Astrocyte (in vitro differentiated cells and primary cell): ENCODE measurements at regions not wholly inside any gene's neighbourhood (a gene's known extent, or its start where the extent isn't known, plus 50 kb on each side); places are given as distances from the start of the nearest gene placed in this dataset.

Experiments used
- DNase-seq: peaks from one replicate; pipeline ENCODE4 v3.0.0-alpha.2; 2010; ENCODE audit warnings: low read depth
- FAIRE-seq: peaks from 2 replicates; lab custom pipeline; 2011; peaks lifted over from hg19 to GRCh38; lab: Jason Lieb, UNC
- H2AFZ ChIP-seq: 2 replicates; pipeline ENCODE4 v1.6.0; 2012; ENCODE audit warnings: low read depth, low read length, inconsistent platforms
- H3K27ac ChIP-seq: 2 replicates; pipeline ENCODE4 v1.5.1; 2011; ENCODE audit warnings: low read depth, low read length, inconsistent platforms
- H3K27me3 ChIP-seq: 2 replicates; pipeline ENCODE4 v1.6.0; 2011; ENCODE audit warnings: low read length, inconsistent platforms; ENCODE audit not compliant: insufficient read depth
- H3K36me3 ChIP-seq: 2 replicates; pipeline ENCODE4 v1.5.1; 2011; ENCODE audit warnings: low read length, inconsistent platforms; ENCODE audit not compliant: insufficient read depth
- H3K4me1 ChIP-seq: 2 replicates; pipeline ENCODE4 v1.5.1; 2011; ENCODE audit warnings: low read length, inconsistent platforms; ENCODE audit not compliant: insufficient read depth
- H3K4me2 ChIP-seq: 2 replicates; pipeline ENCODE4 v1.6.0; 2012; ENCODE audit warnings: low read length, inconsistent platforms
- H3K4me3 ChIP-seq: 2 replicates; pipeline ENCODE4 v1.5.1; 2011; ENCODE audit warnings: low read depth, mild to moderate bottlenecking, low read length, inconsistent platforms; ENCODE audit not compliant: insufficient read depth
- H3K79me2 ChIP-seq: 2 replicates; pipeline ENCODE4 v1.6.0; 2012; ENCODE audit warnings: mild to moderate bottlenecking, low read length, inconsistent platforms; ENCODE audit not compliant: insufficient read depth
- H3K9ac ChIP-seq: 2 replicates; pipeline ENCODE4 v1.6.0; 2012; ENCODE audit warnings: mild to moderate bottlenecking, low read length, inconsistent platforms
- H3K9me3 ChIP-seq: 2 replicates; pipeline ENCODE4 v1.5.1; 2012; ENCODE audit warnings: low read depth, mild to moderate bottlenecking, low read length, inconsistent platforms; ENCODE audit not compliant: insufficient read depth
- H4K20me1 ChIP-seq: 2 replicates; pipeline ENCODE4 v1.6.0; 2012; ENCODE audit warnings: low read length, inconsistent platforms; ENCODE audit not compliant: insufficient read depth
- H3K27ac Mint-ChIP-seq: one replicate; pipeline ENCODE4 v1.8.0; 2021; ENCODE audit warnings: mild to moderate bottlenecking, mixed read lengths; ENCODE audit not compliant: unreplicated experiment
- H3K27me3 Mint-ChIP-seq: one replicate; pipeline ENCODE4 v1.8.0; 2021; ENCODE audit warnings: low read depth, mixed read lengths; ENCODE audit not compliant: unreplicated experiment
- H3K36me3 Mint-ChIP-seq: one replicate; pipeline ENCODE4 v1.8.0; 2021; ENCODE audit warnings: low read depth, mixed read lengths; ENCODE audit not compliant: unreplicated experiment
- H3K4me1 Mint-ChIP-seq: one replicate; pipeline ENCODE4 v1.8.0; 2021; ENCODE audit warnings: low read depth, mixed read lengths; ENCODE audit not compliant: unreplicated experiment
- H3K4me3 Mint-ChIP-seq: one replicate; pipeline ENCODE4 v1.8.0; 2021; ENCODE audit warnings: mild to moderate bottlenecking, moderate library complexity, mixed read lengths; ENCODE audit not compliant: unreplicated experiment
- H3K9me3 Mint-ChIP-seq: one replicate; pipeline ENCODE4 v1.8.0; 2021; ENCODE audit warnings: mild to moderate bottlenecking, mixed read lengths; ENCODE audit not compliant: unreplicated experiment
- CTCF ChIP-seq: IDR thresholded peaks from 2 replicates; pipeline ENCODE4 v1.5.1; 2011; ENCODE audit warnings: low read depth, mild to moderate bottlenecking, inconsistent platforms, low read length, moderate library complexity; ENCODE audit not compliant: insufficient read depth
- EZH2 ChIP-seq: IDR thresholded peaks from 2 replicates; pipeline ENCODE4 v1.6.1; 2012; ENCODE audit warnings: mild to moderate bottlenecking, low read length, inconsistent platforms; ENCODE audit not compliant: insufficient read depth

DNA sequence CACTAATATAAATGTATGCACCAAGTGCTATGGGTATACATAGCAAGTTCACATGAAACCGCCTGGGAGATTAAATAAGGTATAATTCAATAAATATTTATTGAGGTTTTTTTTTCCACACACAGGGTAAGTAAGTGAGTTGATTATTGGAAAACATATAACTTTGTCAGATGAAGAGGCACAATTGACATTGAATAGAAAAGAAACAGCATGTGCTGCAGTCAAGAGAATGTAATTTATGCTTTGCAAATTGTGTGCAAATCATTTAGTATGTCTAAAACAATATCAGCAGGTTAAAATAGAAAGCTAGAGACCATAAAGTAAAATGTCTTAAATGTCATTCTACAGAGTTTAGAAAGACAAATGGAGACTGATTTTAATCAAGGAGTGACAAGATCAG, 560.0 kb downstream of the AMY1C start:
- Histone ChIP-seq H3K4me2 (no peak overlapping the region), H3K27me3 (no peaks in the 10 kb centered on the region), H4K20me1 (no peaks in the 10 kb centered on the region), H3K4me1 (no peaks in the 10 kb centered on the region), H2AFZ (no peak overlapping the region), H3K9me3 (no peaks in the 10 kb centered on the region), H3K36me3 (no peaks in the 10 kb centered on the region), H3K4me3 (no peak overlapping the region), H3K79me2 (no peaks in the 10 kb centered on the region), H3K27ac (no peak overlapping the region), H3K9ac (no peak overlapping the region)
- no peak overlapping the region for H3K27ac Mint-ChIP-seq
- no peaks in the 10 kb centered on the region for H3K27me3 Mint-ChIP-seq
- no peak overlapping the region for H3K4me3 Mint-ChIP-seq
- no peaks in the 10 kb centered on the region for H3K4me1 Mint-ChIP-seq
- H3K9me3 Mint-ChIP-seq, result no peaks in the 10 kb centered on the region
- no peaks in the 10 kb centered on the region for H3K36me3 Mint-ChIP-seq
- TF ChIP-seq CTCF (no peak), EZH2 (no peak)
- no peak for FAIRE-seq
- no peak for DNase-seq

DNA sequence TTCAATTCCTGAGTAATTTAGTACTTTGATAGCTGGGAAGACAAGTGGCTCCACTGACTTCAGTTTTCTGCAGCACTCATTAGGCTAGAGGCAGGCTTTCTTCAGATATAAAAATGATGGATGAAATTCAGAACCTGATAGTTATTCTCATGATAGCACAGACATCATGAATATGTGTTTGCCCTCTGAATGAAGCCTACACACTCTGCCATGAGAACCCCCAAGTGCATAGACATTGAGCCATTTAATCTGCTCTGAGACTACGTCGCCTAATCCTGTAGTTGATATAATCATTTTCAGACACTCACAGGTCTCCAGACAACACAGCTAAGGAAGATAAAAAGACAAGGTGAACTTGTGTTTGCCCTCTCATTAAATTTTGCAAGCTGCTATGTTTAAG, 566.1 kb downstream of the AMY1C start:
- Histone ChIP-seq H3K4me2 (no peak overlapping the region), H3K4me1 (no peaks in the 10 kb centered on the region), H4K20me1 (no peaks in the 10 kb centered on the region), H3K4me3 (no peak overlapping the region), H3K9ac (no peak overlapping the region), H3K27ac (no peak overlapping the region), H3K27me3 (no peaks in the 10 kb centered on the region), H3K79me2 (no peaks in the 10 kb centered on the region), H3K36me3 (no peaks in the 10 kb centered on the region), H2AFZ (no peak overlapping the region), H3K9me3 (no peaks in the 10 kb centered on the region)
- Mint-ChIP-seq H3K36me3 (no peaks in the 10 kb centered on the region), H3K4me1 (no peaks in the 10 kb centered on the region), H3K9me3 (peaks cover 3% of the 10 kb centered on the region), H3K27me3 (no peaks in the 10 kb centered on the region), H3K4me3 (no peak overlapping the region), H3K27ac (no peak overlapping the region)
- DNase-seq (no peak), FAIRE-seq (no peak)
- TF ChIP-seq CTCF (no peak), EZH2 (no peak)

GRCh38 chr1:104322131-104322530, 572.4 kb downstream of the AMY1C start:
- Mint-ChIP-seq H3K27me3 (no peaks in the 10 kb centered on the region), H3K27ac (no peak overlapping the region), H3K9me3 (peaks cover 3% of the 10 kb centered on the region), H3K4me3 (no peak overlapping the region), H3K36me3 (no peaks in the 10 kb centered on the region), H3K4me1 (no peaks in the 10 kb centered on the region)
- no peaks in the 10 kb centered on the region for H3K36me3 ChIP-seq
- H3K9me3 ChIP-seq, result no peaks in the 10 kb centered on the region
- no peak for TF ChIP-seq CTCF
- TF ChIP-seq EZH2, result no peak
- no peak overlapping the region for H3K9ac ChIP-seq
- H3K4me2 ChIP-seq, result no peak overlapping the region
- DNase-seq (no peak), FAIRE-seq (no peak)
- H2AFZ ChIP-seq, result no peak overlapping the region
- no peaks in the 10 kb centered on the region for H3K27me3 ChIP-seq
- H3K4me3 ChIP-seq, result no peak overlapping the region
- H3K4me1 ChIP-seq, result no peaks in the 10 kb centered on the region
- H3K79me2 ChIP-seq, result no peaks in the 10 kb centered on the region
- no peaks in the 10 kb centered on the region for H4K20me1 ChIP-seq
- no peak overlapping the region for H3K27ac ChIP-seq
